GM12865 (cell line): ENCODE measurements at regions not wholly inside any gene's neighbourhood (a gene's known extent, or its start where the extent isn't known, plus 50 kb on each side); places are given as distances from the start of the nearest gene placed in this dataset.
"Not testable (repeated sequence)": the region's sequence is repeated elsewhere in the genome, so short reads cannot be mapped to it uniquely, and the experiment has no call there.

Experiments used
- DNase-seq: peaks from one replicate; pipeline ENCODE4 v3.0.0; 2010; ENCODE audit warnings: low read depth
- H3K4me3 ChIP-seq: 2 replicates; pipeline ENCODE4 v1.5.1; 2011; ENCODE audit warnings: mild to moderate bottlenecking, low read depth, low read length, control low read depth
- CTCF ChIP-seq: IDR thresholded peaks from 2 replicates; pipeline ENCODE4 v1.5.1; 2011; ENCODE audit warnings: low read length, control low read depth, low read depth, inconsistent platforms; ENCODE audit not compliant: insufficient read depth; ENCODE audit errors: missing control alignments

GRCh38 chr2:16238001-16238761, 297.8 kb downstream of the MYCN start:
- no peak overlapping the region for H3K4me3 ChIP-seq
- no peak for DNase-seq
- TF ChIP-seq CTCF, result no peak

- no peak overlapping the region for H3K4me3 ChIP-seq
- no peak for TF ChIP-seq CTCF
- DNase-seq, result no peak
Observed at GRCh38 chr2:16235747-16236146, 295.4 kb downstream of the MYCN start.

- not testable (repeated sequence) for DNase-seq, H3K4me3 ChIP-seq
Observed at GRCh38 chr2:16235291-16235690, 294.9 kb downstream of the MYCN start.

- DNase-seq, result no peak
- no peak overlapping the region for H3K4me3 ChIP-seq
- no peak for TF ChIP-seq CTCF
Observed at GRCh38 chr2:16228951-16229350, 288.6 kb downstream of the MYCN start.

- H3K4me3 ChIP-seq, result no peak overlapping the region
- TF ChIP-seq CTCF, result no peak
- DNase-seq, result no peak
Observed at GRCh38 chr2:16228471-16228870, 288.1 kb downstream of the MYCN start.

- DNase-seq, result no peak
- H3K4me3 ChIP-seq, result no peak overlapping the region
- TF ChIP-seq CTCF, result no peak
Observed at GRCh38 chr2:16227811-16228462, 287.6 kb downstream of the MYCN start.

GRCh38 chr2:16226943-16227664, 286.8 kb downstream of the MYCN start:
- H3K4me3 ChIP-seq, result no peak overlapping the region
- no peak for TF ChIP-seq CTCF
- no peak for DNase-seq
